PC-3 (cell line): ENCODE measurements at regions not wholly inside any gene's neighbourhood (a gene's known extent, or its start where the extent isn't known, plus 50 kb on each side); places are given as distances from the start of the nearest gene placed in this dataset.

Experiments used
- ATAC-seq: fragments of 200-7000 bp; cut with Tn5 transposase; 2 replicates; pipeline ENCODE4 v1.9.1; 2020; ENCODE audit warnings: mild to moderate bottlenecking, moderate library complexity
- BruUV-seq: library from RNA; stranded (reverse); fragments of 400-500 nt; replicated peaks from 2 replicates; lab custom pipeline; 2021; lab: Mats Ljungman, UMichigan
- CTCF ChIA-PET: fragments of 300-600 bp; sonication (Branson Sonifier 250); formaldehyde crosslinking; loops from one replicate; lab custom pipeline; 2022; ENCODE audit warnings: antibody characterized with exemption; lab: Charles Lee
- POLR2A ChIA-PET: fragments of 300-600 bp; sonication (Branson Sonifier 250); formaldehyde crosslinking; loops from one replicate; lab custom pipeline; 2022; ENCODE audit warnings: antibody characterized with exemption; ENCODE audit not compliant: unreplicated experiment; lab: Charles Lee
- DNase-seq: peaks from one replicate; pipeline ENCODE4 v3.0.0-alpha.2; 2015
- H2AFZ ChIP-seq: fragments of 300-600 bp; sonication (generic); 2 replicates; pipeline ENCODE4 v1.6.0; 2016; ENCODE audit warnings: antibody characterized with exemption, low read length
- H3F3A ChIP-seq: fragments of 300-600 bp; sonication (generic); one replicate; pipeline ENCODE4 v1.6.0; 2017; ENCODE audit warnings: antibody characterized with exemption, low read length, control low read depth, mild to moderate bottlenecking; ENCODE audit not compliant: unreplicated experiment
- H3K27ac ChIP-seq: fragments of 300-600 bp; sonication (generic); 2 replicates; pipeline ENCODE4 v1.5.1; 2016; ENCODE audit warnings: mild to moderate bottlenecking, low read length
- H3K27me3 ChIP-seq: fragments of 300-600 bp; sonication (generic); 2 replicates; pipeline ENCODE4 v1.6.1; 2016; ENCODE audit warnings: low read length, mixed read lengths
- H3K36me3 ChIP-seq: fragments of 300-600 bp; sonication (generic); 2 replicates; pipeline ENCODE4 v1.6.1; 2016; ENCODE audit warnings: low read depth, mixed run types, low read length, mixed read lengths
- H3K4me1 ChIP-seq: fragments of 300-600 bp; sonication (generic); 2 replicates; pipeline ENCODE4 v1.5.1; 2016; ENCODE audit warnings: low read length; ENCODE audit not compliant: insufficient read depth
- H3K4me2 ChIP-seq: fragments of 300-600 bp; sonication (generic); 2 replicates; pipeline ENCODE4 v1.6.0; 2016; ENCODE audit warnings: low read length
- H3K4me3 ChIP-seq: fragments of 300-600 bp; sonication (generic); 2 replicates; pipeline ENCODE4 v1.5.1; 2016; ENCODE audit warnings: mild to moderate bottlenecking, low read length, mixed read lengths
- H3K79me2 ChIP-seq: fragments of 300-600 bp; sonication (generic); 2 replicates; pipeline ENCODE4 v1.6.1; 2017; ENCODE audit warnings: low read length, mixed read lengths
- H3K9ac ChIP-seq: fragments of 300-600 bp; sonication (generic); 2 replicates; pipeline ENCODE4 v1.6.0; 2016; ENCODE audit warnings: mild to moderate bottlenecking, low read length
- H3K9me2 ChIP-seq: fragments of 300-600 bp; sonication (generic); replicated peaks from 2 replicates; pipeline ENCODE4 v1.6.1; 2016; ENCODE audit warnings: mixed run types, low read length, mixed read lengths
- H3K9me3 ChIP-seq: fragments of 300-600 bp; sonication (generic); 2 replicates; pipeline ENCODE4 v1.6.1; 2016; ENCODE audit warnings: low read length, mixed read lengths
- H4K20me1 ChIP-seq: fragments of 300-600 bp; sonication (generic); 2 replicates; pipeline ENCODE4 v1.6.1; 2016; ENCODE audit warnings: low read length, mixed read lengths
- EZH2 ChIP-seq: fragments of 300-600 bp; sonication (generic); IDR thresholded peaks from one replicate; pipeline ENCODE4 v1.6.1; 2017; ENCODE audit warnings: antibody characterized with exemption, mild to moderate bottlenecking, low read length; ENCODE audit not compliant: unreplicated experiment
- EZH2phosphoT487 ChIP-seq: fragments of 300-600 bp; sonication (generic); IDR thresholded peaks from 2 replicates; pipeline ENCODE4 v1.6.1; 2018; ENCODE audit warnings: mild to moderate bottlenecking, antibody characterized with exemption, low read length, borderline replicate concordance
- intact Hi-C: fragments of 100-400 bp; cut with micrococcal nuclease; formaldehyde crosslinking; loops from 2 replicates; pipeline ENCODE4 v1.9.0; 2023
- TF ChIP-seq, protein P1 (sequence below): fragments of 300-600 bp; sonication (generic); conservative IDR thresholded peaks from 2 replicates; pipeline ENCODE4 v1.5.1; 2017; ENCODE audit warnings: antibody characterized with exemption, low read depth, mild to moderate bottlenecking, low read length

GRCh38 chr5:179435731-179436315 is 90.6 kb upstream of the ADAMTS2 start:
- no peak for ATAC-seq
- ChIA-PET POLR2A (no interaction called here), CTCF (no interaction called here)
- no peak overlapping the region for H3K27ac ChIP-seq
- H3F3A ChIP-seq: no peaks in the 10 kb centered on the region
- H3K9me2 ChIP-seq: no peaks in the 10 kb centered on the region
- H2AFZ ChIP-seq: no peak overlapping the region
- H4K20me1 ChIP-seq: no peaks in the 10 kb centered on the region
- H3K4me2 ChIP-seq: no peak overlapping the region
- intact Hi-C loops: no loop called here
- H3K79me2 ChIP-seq: no peaks in the 10 kb centered on the region
- H3K9ac ChIP-seq: no peak overlapping the region
- TF ChIP-seq, protein P1, sequence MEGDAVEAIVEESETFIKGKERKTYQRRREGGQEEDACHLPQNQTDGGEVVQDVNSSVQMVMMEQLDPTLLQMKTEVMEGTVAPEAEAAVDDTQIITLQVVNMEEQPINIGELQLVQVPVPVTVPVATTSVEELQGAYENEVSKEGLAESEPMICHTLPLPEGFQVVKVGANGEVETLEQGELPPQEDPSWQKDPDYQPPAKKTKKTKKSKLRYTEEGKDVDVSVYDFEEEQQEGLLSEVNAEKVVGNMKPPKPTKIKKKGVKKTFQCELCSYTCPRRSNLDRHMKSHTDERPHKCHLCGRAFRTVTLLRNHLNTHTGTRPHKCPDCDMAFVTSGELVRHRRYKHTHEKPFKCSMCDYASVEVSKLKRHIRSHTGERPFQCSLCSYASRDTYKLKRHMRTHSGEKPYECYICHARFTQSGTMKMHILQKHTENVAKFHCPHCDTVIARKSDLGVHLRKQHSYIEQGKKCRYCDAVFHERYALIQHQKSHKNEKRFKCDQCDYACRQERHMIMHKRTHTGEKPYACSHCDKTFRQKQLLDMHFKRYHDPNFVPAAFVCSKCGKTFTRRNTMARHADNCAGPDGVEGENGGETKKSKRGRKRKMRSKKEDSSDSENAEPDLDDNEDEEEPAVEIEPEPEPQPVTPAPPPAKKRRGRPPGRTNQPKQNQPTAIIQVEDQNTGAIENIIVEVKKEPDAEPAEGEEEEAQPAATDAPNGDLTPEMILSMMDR: no peak
- no peak for TF ChIP-seq EZH2phosphoT487
- TF ChIP-seq EZH2: no peak
- H3K4me1 ChIP-seq: no peaks in the 10 kb centered on the region
- H3K4me3 ChIP-seq: no peak overlapping the region
- DNase-seq: no peak
- H3K27me3 ChIP-seq: peaks cover 11% of the 10 kb centered on the region; the same call in 1 of the 2 replicates
- no TSS peak for BruUV-seq
- H3K36me3 ChIP-seq: no peaks in the 10 kb centered on the region
- H3K9me3 ChIP-seq: no peaks in the 10 kb centered on the region

- no peak overlapping the region for H3K4me3 ChIP-seq
- POLR2A ChIA-PET: no interaction called here
- DNase-seq (no peak), ATAC-seq (no peak)
- no peaks in the 10 kb centered on the region for H4K20me1 ChIP-seq
- H3K9me3 ChIP-seq: no peaks in the 10 kb centered on the region
- H3F3A ChIP-seq: no peaks in the 10 kb centered on the region
- H3K4me1 ChIP-seq: no peaks in the 10 kb centered on the region
- intact Hi-C loops: no loop called here
- H3K9ac ChIP-seq: no peak overlapping the region
- H3K36me3 ChIP-seq: no peaks in the 10 kb centered on the region
- H2AFZ ChIP-seq: no peak overlapping the region
- H3K27ac ChIP-seq: no peak overlapping the region
- TF ChIP-seq EZH2phosphoT487 (no peak), EZH2 (no peak)
- TF ChIP-seq, protein P1: no peak
- CTCF ChIA-PET: no interaction called here
- no peaks in the 10 kb centered on the region for H3K79me2 ChIP-seq
- H3K4me2 ChIP-seq: no peak overlapping the region
- BruUV-seq: no TSS peak
- H3K27me3 ChIP-seq: peaks cover 11% of the 10 kb centered on the region; the same call in 1 of the 2 replicates
- no peaks in the 10 kb centered on the region for H3K9me2 ChIP-seq
Observed at GRCh38 chr5:179435181-179435580, 89.9 kb upstream of the ADAMTS2 start.

DNA sequence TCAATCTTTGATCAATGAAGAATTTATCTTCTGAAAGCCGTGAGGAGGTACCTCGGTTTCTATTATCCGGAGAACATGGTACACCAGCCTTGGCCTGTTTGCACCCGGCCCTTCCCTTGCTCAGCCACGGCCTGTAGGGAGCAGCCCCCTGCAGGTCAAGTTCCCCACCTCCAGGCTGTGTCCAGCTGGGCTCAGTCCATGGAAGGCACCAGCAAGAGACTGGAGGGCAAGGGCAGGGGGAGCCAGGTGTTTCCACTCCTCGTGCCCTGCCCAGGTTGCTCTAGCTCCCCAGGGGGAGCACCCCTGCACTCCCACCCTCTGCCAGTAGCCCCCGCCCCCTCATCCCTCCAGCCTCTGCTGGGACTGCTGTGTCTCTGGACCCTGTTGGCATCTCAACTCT is 87.3 kb upstream of the ADAMTS2 start:
- Histone ChIP-seq H3K9ac (no peak overlapping the region), H2AFZ (no peak overlapping the region), H3K4me1 (no peaks in the 10 kb centered on the region), H3K4me2 (no peak overlapping the region), H3K79me2 (no peaks in the 10 kb centered on the region), H3K36me3 (no peaks in the 10 kb centered on the region), H3K9me3 (no peaks in the 10 kb centered on the region), H3K27me3 (peaks cover 11% of the 10 kb centered on the region; the same call in 1 of the 2 replicates), H3K27ac (no peak overlapping the region), H4K20me1 (no peaks in the 10 kb centered on the region), H3F3A (no peaks in the 10 kb centered on the region), H3K9me2 (no peaks in the 10 kb centered on the region), H3K4me3 (no peak overlapping the region)
- intact Hi-C loops: no loop called here
- ATAC-seq (no peak), DNase-seq (no peak)
- POLR2A ChIA-PET: no interaction called here
- TF ChIP-seq EZH2: no peak
- CTCF ChIA-PET: no interaction called here
- BruUV-seq: no TSS peak
